GM12878 (cell line): ENCODE measurements at regions not wholly inside any gene's neighbourhood (a gene's known extent, or its start where the extent isn't known, plus 50 kb on each side); places are given as distances from the start of the nearest gene placed in this dataset.

Source experiments
- ATAC-seq: fragments of 200-7000 bp; cut with Tn5 transposase; 3 replicates; pipeline ENCODE4 v1.9.1; 2020; ENCODE audit warnings: mild to moderate bottlenecking, moderate library complexity
- BruUV-seq: library from RNA; stranded (reverse); fragments of 400-500 nt; replicated peaks from 2 replicates; lab custom pipeline; 2021; lab: Mats Ljungman, UMichigan
- CTCF ChIA-PET: fragments of 300-600 bp; sonication (Branson Sonifier 250); formaldehyde crosslinking; extraction: SDS; loops from one replicate; lab custom pipeline; 2021; ENCODE audit warnings: inconsistent platforms; lab: Yijun Ruan, JAX
- POLR2A ChIA-PET: fragments of 350-600 bp; formaldehyde crosslinking; extraction: SDS; loops from one replicate; lab custom pipeline; 2021; ENCODE audit warnings: inconsistent platforms; lab: Charles Lee
- RAD21 ChIA-PET: fragments of 300-600 bp; sonication (Branson Sonifier 250); formaldehyde crosslinking; loops from one replicate; lab custom pipeline; 2023; ENCODE audit warnings: antibody characterized with exemption; ENCODE audit not compliant: unreplicated experiment; lab: Charles Lee
- SMC1A ChIA-PET: fragments of 300-600 bp; sonication (Branson Sonifier 250); formaldehyde crosslinking; loops from one replicate; lab custom pipeline; 2023; ENCODE audit not compliant: unreplicated experiment, uncharacterized antibody; lab: Charles Lee
- DNase-seq: peaks from one replicate; pipeline ENCODE4 v3.0.0-alpha.2; 2011; ENCODE audit warnings: low read depth, low spot score
- FAIRE-seq: peaks from 3 replicates; lab custom pipeline; 2011; peaks lifted over from hg19 to GRCh38; lab: Jason Lieb, UNC
- H2AFZ ChIP-seq: 2 replicates; pipeline ENCODE4 v1.6.0; 2011; ENCODE audit warnings: low read depth, low read length, control low read depth; ENCODE audit not compliant: control insufficient read depth
- H3K27ac ChIP-seq: 2 replicates; pipeline ENCODE4 v1.5.1; 2011; ENCODE audit warnings: control low read depth; ENCODE audit not compliant: control insufficient read depth, insufficient read depth
- H3K27me3 ChIP-seq, 2 experiments: replicated peaks in 1 of 2; 2 replicates each; pipeline versions ENCODE4 v1.6.0 to v1.6.1; 2011; ENCODE audit warnings: low read length in 1 of 2; ENCODE audit not compliant: control insufficient read depth in 2 of 2, insufficient read depth in 2 of 2
- H3K36me3 ChIP-seq, 2 experiments: 2 replicates each; pipeline ENCODE4 v1.5.1; 2011; ENCODE audit warnings: low read length in 1 of 2; ENCODE audit not compliant: control insufficient read depth in 2 of 2, insufficient read depth in 2 of 2
- H3K4me1 ChIP-seq: 2 replicates; pipeline ENCODE4 v1.6.1; 2011; ENCODE audit warnings: mild to moderate bottlenecking, low read length, moderate library complexity, mixed read lengths; ENCODE audit not compliant: control insufficient read depth, insufficient read depth
- H3K4me2 ChIP-seq: 2 replicates; pipeline ENCODE4 v1.6.0; 2011; ENCODE audit warnings: control low read depth; ENCODE audit not compliant: control insufficient read depth, insufficient read depth
- H3K4me3 ChIP-seq: fragments of 200-600 bp; sonication (generic); 2 replicates; pipeline ENCODE4 v1.5.1; 2016
- H3K79me2 ChIP-seq: 2 replicates; pipeline ENCODE4 v1.6.0; 2011; ENCODE audit warnings: low read length; ENCODE audit not compliant: control insufficient read depth, insufficient read depth
- H3K9ac ChIP-seq: 2 replicates; pipeline ENCODE4 v1.8.0; 2011; ENCODE audit warnings: low read length, control low read depth, mixed read lengths; ENCODE audit not compliant: control insufficient read depth, insufficient read depth
- H3K9me3 ChIP-seq: replicated peaks from 3 replicates; pipeline ENCODE4 v1.5.1; 2011; ENCODE audit warnings: mild to moderate bottlenecking, low read length; ENCODE audit not compliant: control insufficient read depth, insufficient read depth
- H4K20me1 ChIP-seq: 2 replicates; pipeline ENCODE4 v1.6.0; 2011; ENCODE audit not compliant: control insufficient read depth, insufficient read depth
- FOXK2 ChIP-seq: fragments of 450-650 bp; IDR thresholded peaks from 2 replicates; pipeline ENCODE4 v1.6.1; 2017; ENCODE audit warnings: mild to moderate bottlenecking, moderate library complexity
- KDM1A ChIP-seq: fragments of 200-600 bp; sonication (generic); IDR thresholded peaks from 2 replicates; pipeline ENCODE4 v1.6.1; 2016; ENCODE audit warnings: borderline replicate concordance
- MEF2B ChIP-seq: fragments of 450-650 bp; IDR thresholded peaks from 2 replicates; pipeline ENCODE4 v1.6.1; 2018; ENCODE audit warnings: mild to moderate bottlenecking, moderate library complexity; ENCODE audit not compliant: partially characterized antibody, poor library complexity, severe bottlenecking
- RCOR1 ChIP-seq: conservative IDR thresholded peaks from 2 replicates; pipeline ENCODE4 v1.6.1; 2012; ENCODE audit warnings: low read depth, low read length, improper control_type of control experiment
- TCF12 ChIP-seq: IDR thresholded peaks from 2 replicates; pipeline ENCODE4 v1.6.1; 2011; ENCODE audit warnings: low read depth, mild to moderate bottlenecking, low read length
- ZBED1 ChIP-seq: IDR thresholded peaks from 2 replicates; pipeline ENCODE4 v1.6.1; 2016; ENCODE audit warnings: borderline replicate concordance
- ZNF622 ChIP-seq: fragments of 450-650 bp; IDR thresholded peaks from 2 replicates; pipeline ENCODE4 v1.6.1; 2017; ENCODE audit warnings: mild to moderate bottlenecking, inconsistent platforms
- WGBS: methylation state at CpG from one replicate; pipeline ENCODE4 v1.1.6; 2016; ENCODE audit warnings: low lambda C conversion rate; ENCODE audit not compliant: insufficient replicate concordance, insufficient coverage; ENCODE audit errors: missing lambda C conversion rate; 5-methylcytosine and 5-hydroxymethylcytosine counted together
- in situ Hi-C: fragments of 300-500 bp; cut with MboI; formaldehyde crosslinking; loops from 9 replicates; pipeline ENCODE4 v1.14.3; 2018; ENCODE audit warnings: mixed read lengths
- intact Hi-C: fragments of 100-400 bp; cut with micrococcal nuclease; formaldehyde crosslinking; loops from one replicate; pipeline ENCODE4 v1.14.2; 2022; ENCODE audit not compliant: unreplicated experiment

DNA sequence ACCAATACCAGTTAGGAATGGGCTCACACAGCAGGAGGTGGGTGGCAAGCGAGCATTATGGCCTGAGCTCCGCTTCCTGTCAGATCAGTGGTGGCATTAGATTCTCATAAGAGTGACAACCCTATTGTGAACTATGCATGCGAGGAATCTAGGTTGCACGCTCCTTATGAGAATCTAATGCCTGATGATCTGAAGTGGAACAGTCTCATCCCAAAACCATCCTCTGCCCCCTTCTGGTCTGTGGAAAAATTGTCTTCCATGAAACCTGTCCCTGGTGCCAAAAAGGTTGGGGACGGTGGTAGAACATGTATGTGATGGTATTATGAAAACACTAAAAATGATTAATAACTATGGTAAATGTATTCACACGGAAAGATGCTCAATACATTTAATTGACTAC lies 99.7 kb upstream of the HIVEP1 start:
- Histone ChIP-seq H3K36me3 (no peaks in the 10 kb centered on the region), H3K9ac (no peak overlapping the region), H3K27me3 (no peaks in the 10 kb centered on the region), H3K4me3 (no peak overlapping the region), H2AFZ (no peak overlapping the region), H3K27ac (no peak overlapping the region), H3K9me3 (no peaks in the 10 kb centered on the region; the same call in 1 of the 3 replicates), H3K4me1 (no peaks in the 10 kb centered on the region), H3K4me2 (no peak overlapping the region), H4K20me1 (no peaks in the 10 kb centered on the region), H3K79me2 (no peaks in the 10 kb centered on the region)
- no TSS peak for BruUV-seq
- ChIA-PET CTCF (no interaction called here), RAD21 (no interaction called here), SMC1A (interaction anchor here (2.8 kb wide), 1 partner anchor 18 kb away, joined by 14 read pairs; no protein-coding TSS in a partner anchor), POLR2A (no interaction called here)
- TF ChIP-seq ZNF622 (no peak), ZBED1 (no peak)
- WGBS: 88% methylated on average over 6 of the region's 6 CpGs
- intact Hi-C loops (no loop called here), in situ Hi-C loops (no loop called here)
- FAIRE-seq: no peak
- no peak for ATAC-seq
- no peak for DNase-seq

DNA sequence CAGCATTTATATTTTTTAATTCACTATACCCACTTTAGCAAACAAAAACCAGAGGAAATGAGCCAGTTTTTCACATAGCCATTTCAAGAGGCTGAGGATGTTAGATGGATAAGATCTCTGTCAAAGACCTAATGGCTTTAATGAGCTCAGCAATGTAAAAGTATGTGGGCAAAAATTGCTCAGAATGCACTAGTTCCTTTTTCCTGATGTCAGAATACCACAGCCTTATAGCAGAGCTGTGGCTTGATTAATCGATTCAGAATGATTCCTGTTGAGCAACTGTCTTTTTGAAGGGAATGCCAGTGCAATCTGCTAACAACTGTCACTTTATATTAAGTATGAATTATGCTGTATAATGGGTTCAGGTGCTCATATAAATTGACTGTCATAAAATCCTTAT lies 100.6 kb upstream of the HIVEP1 start:
- FAIRE-seq (no peak), DNase-seq (no peak), ATAC-seq (no peak)
- CTCF ChIA-PET: no interaction called here
- RAD21 ChIA-PET: interaction anchor here (0.6 kb wide), 1 partner anchor 27 kb away, joined by 5 read pairs; no protein-coding TSS in a partner anchor
- Histone ChIP-seq H3K27me3 (no peaks in the 10 kb centered on the region), H3K79me2 (no peaks in the 10 kb centered on the region), H2AFZ (no peak overlapping the region), H3K9me3 (no peaks in the 10 kb centered on the region; the same call in 1 of the 3 replicates), H3K4me1 (no peaks in the 10 kb centered on the region), H3K9ac (no peak overlapping the region)
- intact Hi-C loops: no loop called here
- BruUV-seq: no TSS peak
- WGBS: 50% methylated on average over 1 of the region's 1 CpG
- POLR2A ChIA-PET: no interaction called here
- SMC1A ChIA-PET: interaction anchor here (1.1 to 1.3 kb wide), 2 partner anchors 12 to 26 kb away, joined by 3 read pairs; no protein-coding TSS in a partner anchor
- TF ChIP-seq MEF2B (no peak), TCF12 (no peak), RCOR1 (no peak), KDM1A (no peak), FOXK2 (no peak)
- TF ChIP-seq, all 136 proteins: peak for 0
- Histone ChIP-seq H3K36me3 (no peaks in the 10 kb centered on the region), H3K4me2 (no peak overlapping the region), H3K27ac (no peak overlapping the region), H4K20me1 (no peaks in the 10 kb centered on the region), H3K4me3 (no peak overlapping the region)
- in situ Hi-C loops: no loop called here
